ENCODE measurements at regions not wholly inside any gene's neighbourhood (a gene's known extent, or its start where the extent isn't known, plus 50 kb on each side); places are given as distances from the start of the nearest gene placed in this dataset.

DNA sequence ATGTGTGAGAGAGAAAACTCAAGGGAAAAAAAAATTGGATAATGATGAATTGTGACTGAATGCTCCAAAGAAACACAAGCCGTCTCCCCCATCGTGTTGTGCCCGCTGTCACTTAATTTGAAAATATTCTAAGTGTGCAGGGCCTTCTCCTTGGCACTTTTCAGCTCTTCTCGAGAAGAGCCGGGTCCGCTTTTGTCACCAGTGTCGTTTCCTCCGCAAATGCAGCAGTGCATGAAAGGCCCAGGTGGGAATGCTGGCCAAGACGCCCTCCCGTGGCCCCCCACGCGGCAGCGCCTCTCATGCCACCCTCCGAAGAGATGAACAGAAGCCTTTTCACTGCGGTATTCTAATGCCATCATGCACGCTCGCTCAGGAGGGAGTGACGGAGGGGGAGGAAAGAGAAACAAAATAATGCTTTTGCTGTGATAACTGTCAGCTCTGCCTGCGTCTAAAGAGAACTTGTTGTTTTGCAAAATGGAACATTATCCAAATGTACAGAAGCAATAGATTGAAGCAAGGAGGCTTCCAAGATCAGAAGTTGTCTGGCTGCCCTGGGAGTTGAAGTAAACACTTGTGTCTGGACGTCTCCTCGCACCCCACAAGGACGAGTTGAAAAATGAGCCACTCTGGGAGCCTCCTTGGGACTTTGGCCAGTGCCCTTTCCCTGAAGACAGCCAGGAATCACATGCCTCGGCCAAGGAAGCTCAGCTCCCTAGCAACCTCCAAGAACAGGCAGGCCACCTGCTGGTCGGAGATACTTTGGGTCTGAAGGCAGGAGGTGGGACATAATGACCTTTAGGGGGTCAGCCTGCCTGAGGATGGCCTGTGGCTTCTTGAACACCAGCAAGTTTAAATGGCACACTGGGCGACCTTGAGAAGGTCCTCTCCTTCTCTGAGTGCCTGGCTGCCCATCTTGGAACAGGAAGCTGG, 166.1 kb upstream of the ZC3H12A start:
- Histone ChIP-seq H4K20me1 (ENCODE audit: control insufficient read depth, insufficient read depth, insufficient read length) (no peaks in the 10 kb centered on the region), H3K4me2 (ENCODE audit: insufficient read depth, insufficient read length, low read length) (no peak overlapping the region), H3K56ac (ENCODE audit: insufficient read length, low read depth, low read length) (no peak overlapping the region), H3K4me1 (ENCODE audit: insufficient read depth, low read length) (no peaks in the 10 kb centered on the region), H3K23me2 (ENCODE audit: insufficient read length, low read depth, low read length, poor library complexity, severe bottlenecking) (peaks cover 2% of the 10 kb centered on the region), H3K18ac (ENCODE audit: insufficient read length, low read depth, low read length) (no peak overlapping the region), H2BK20ac (ENCODE audit: low read depth, low read length, poor library complexity, severe bottlenecking) (no peak overlapping the region), H3K4ac (ENCODE audit: low read depth, low read length) (no peak overlapping the region), H2BK15ac (ENCODE audit: low read depth, low read length) (no peak overlapping the region), H2BK120ac (ENCODE audit: low read depth, low read length, poor library complexity, severe bottlenecking) (no peak overlapping the region), H3K27ac (ENCODE audit: insufficient read length, low read depth, low read length) (no peak overlapping the region), H4K8ac (replicated peaks; ENCODE audit: insufficient read length, low read depth, low read length) (no peak overlapping the region), H3K9me3 (ENCODE audit: control insufficient read depth, low read depth, low read length) (no peaks in the 10 kb centered on the region), H2AK5ac (ENCODE audit: insufficient read length, low read length) (no peak overlapping the region), H3K79me1 (ENCODE audit: insufficient read depth, low read depth, low read length, poor library complexity, severe bottlenecking) (no peaks in the 10 kb centered on the region), H4K5ac (ENCODE audit: insufficient read length, low read depth, low read length) (no peak overlapping the region), H2AFZ (ENCODE audit: low read length) (no peak overlapping the region), H4K91ac (ENCODE audit: insufficient read length, low read depth, low read length) (no peak overlapping the region), H2BK5ac (ENCODE audit: insufficient read length, low read length) (no peak overlapping the region), H3K23ac (ENCODE audit: insufficient read length, low read depth, low read length) (no peak overlapping the region), H3K79me2 (ENCODE audit: insufficient read depth, low read length) (no peaks in the 10 kb centered on the region), H3T11ph (ENCODE audit: low read length) (no peak overlapping the region), H3K27me3 (ENCODE audit: insufficient read depth, low read length) (no peaks in the 10 kb centered on the region), H3K14ac (ENCODE audit: insufficient read depth, low read length) (no peak overlapping the region), H3K9ac (ENCODE audit: extremely low read depth, insufficient read length, low read length) (no peak overlapping the region), H2BK12ac (ENCODE audit: insufficient read length, low read depth, low read length) (no peak overlapping the region)
- WGBS (ENCODE audit: extremely low coverage, insufficient read length, low lambda C conversion rate): no CpG with 5 or more reads among the region's 25 CpGs
- Mint-ChIP-seq H3K36me3 (ENCODE audit: insufficient read depth in 1 of 3, low read depth in 3 of 3) (no peaks in the 10 kb centered on the region), H3K4me3 (no peak overlapping the region), H3K27me3 (ENCODE audit: low read depth) (peaks cover 12% of the 10 kb centered on the region), H3K4me1 (peaks cover 10 to 47% of the 10 kb centered on the region in 2 experiments), H3K27ac (no peak overlapping the region), H3K9me3 (no peaks in the 10 kb centered on the region)
- DNase-seq: no peak
- TF ChIP-seq, protein P1, sequence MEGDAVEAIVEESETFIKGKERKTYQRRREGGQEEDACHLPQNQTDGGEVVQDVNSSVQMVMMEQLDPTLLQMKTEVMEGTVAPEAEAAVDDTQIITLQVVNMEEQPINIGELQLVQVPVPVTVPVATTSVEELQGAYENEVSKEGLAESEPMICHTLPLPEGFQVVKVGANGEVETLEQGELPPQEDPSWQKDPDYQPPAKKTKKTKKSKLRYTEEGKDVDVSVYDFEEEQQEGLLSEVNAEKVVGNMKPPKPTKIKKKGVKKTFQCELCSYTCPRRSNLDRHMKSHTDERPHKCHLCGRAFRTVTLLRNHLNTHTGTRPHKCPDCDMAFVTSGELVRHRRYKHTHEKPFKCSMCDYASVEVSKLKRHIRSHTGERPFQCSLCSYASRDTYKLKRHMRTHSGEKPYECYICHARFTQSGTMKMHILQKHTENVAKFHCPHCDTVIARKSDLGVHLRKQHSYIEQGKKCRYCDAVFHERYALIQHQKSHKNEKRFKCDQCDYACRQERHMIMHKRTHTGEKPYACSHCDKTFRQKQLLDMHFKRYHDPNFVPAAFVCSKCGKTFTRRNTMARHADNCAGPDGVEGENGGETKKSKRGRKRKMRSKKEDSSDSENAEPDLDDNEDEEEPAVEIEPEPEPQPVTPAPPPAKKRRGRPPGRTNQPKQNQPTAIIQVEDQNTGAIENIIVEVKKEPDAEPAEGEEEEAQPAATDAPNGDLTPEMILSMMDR (conservative IDR thresholded peaks at IDR 0.05): no peak; the same call in 2 of the 3 replicates

All from H9 (cell line).